H1 (cell line): ENCODE measurements at regions not wholly inside any gene's neighbourhood (a gene's known extent, or its start where the extent isn't known, plus 50 kb on each side); places are given as distances from the start of the nearest gene placed in this dataset.

ENCODE experiments used
- CTCF ChIA-PET: fragments of 300-600 bp; sonication (Branson Sonifier 250); formaldehyde crosslinking; loops from one replicate; lab custom pipeline; 2021; ENCODE audit not compliant: partially characterized antibody; lab: Charles Lee
- POLR2A ChIA-PET: fragments of 300-600 bp; sonication (Branson Sonifier 250); formaldehyde crosslinking; loops from one replicate; lab custom pipeline; 2021; ENCODE audit warnings: inconsistent platforms; ENCODE audit not compliant: partially characterized antibody; lab: Charles Lee
- DNase-seq, 2 experiments: peaks; one replicate each; pipeline versions ENCODE4 v3.0.0 to v3.0.0-alpha.2; 2010 to 2022; ENCODE audit warnings: low spot score in 2 of 2, low read depth in 1 of 2, mixed read lengths in 1 of 2
- FAIRE-seq: peaks from 2 replicates; lab custom pipeline; 2011; peaks lifted over from hg19 to GRCh38; lab: Jason Lieb, UNC
- H2AFZ ChIP-seq: 2 replicates; pipeline ENCODE4 v1.8.1; 2012; ENCODE audit warnings: low read length, inconsistent platforms
- H2AK5ac ChIP-seq: 2 replicates; pipeline ENCODE4 v1.6.1; 2013; ENCODE audit warnings: low read depth, low read length
- H2BK120ac ChIP-seq: replicated peaks from 2 replicates; pipeline ENCODE3; 2013; ENCODE audit warnings: low read depth, low read length, inconsistent platforms
- H2BK12ac ChIP-seq: 2 replicates; pipeline ENCODE4 v1.6.1; 2013; ENCODE audit warnings: low read depth, low read length
- H2BK15ac ChIP-seq: 2 replicates; pipeline ENCODE4 v1.6.1; 2013; ENCODE audit warnings: low read length
- H2BK20ac ChIP-seq: 2 replicates; pipeline ENCODE4 v1.6.1; 2013; ENCODE audit warnings: low read length
- H2BK5ac ChIP-seq: 2 replicates; pipeline ENCODE4 v1.6.1; 2013; ENCODE audit warnings: low read depth, low read length
- H3K14ac ChIP-seq: 2 replicates; pipeline ENCODE4 v1.6.1; 2013; ENCODE audit warnings: inconsistent platforms; ENCODE audit not compliant: insufficient read length
- H3K18ac ChIP-seq: 2 replicates; pipeline ENCODE4 v1.6.1; 2013; ENCODE audit warnings: low read length; ENCODE audit errors: extremely low read depth
- H3K23ac ChIP-seq: 2 replicates; pipeline ENCODE4 v1.6.1; 2013; ENCODE audit warnings: inconsistent platforms; ENCODE audit not compliant: insufficient read length
- H3K23me2 ChIP-seq: 2 replicates; pipeline ENCODE4 v1.6.1; 2013; ENCODE audit warnings: low read depth, low read length
- H3K27ac ChIP-seq: 2 replicates; pipeline ENCODE4 v1.6.1; 2011; ENCODE audit warnings: low read depth, low read length, inconsistent platforms
- H3K27me3 ChIP-seq, 4 experiments: replicated peaks in 1 of 4; 1 replicate in 1 of 4; 2 replicates in 3 of 4; pipeline versions ENCODE4 v1.6.1 to v1.8.1; 2011 to 2013; ENCODE audit warnings: low read length in 3 of 4, mild to moderate bottlenecking in 3 of 4, inconsistent platforms in 2 of 4, mixed read lengths in 2 of 4, moderate library complexity in 1 of 4; ENCODE audit not compliant: control insufficient read depth in 3 of 4, insufficient read depth in 3 of 4; ENCODE audit errors: extremely low read depth in 1 of 4
- H3K36me3 ChIP-seq, 4 experiments: 2 replicates each; pipeline versions ENCODE4 v1.6.1 to v1.8.1; 2011 to 2013; ENCODE audit warnings: mild to moderate bottlenecking in 4 of 4, low read length in 3 of 4, moderate library complexity in 2 of 4, control low read depth in 1 of 4, inconsistent platforms in 1 of 4; ENCODE audit not compliant: insufficient read depth in 4 of 4, control insufficient read depth in 2 of 4
- H3K4ac ChIP-seq: replicated peaks from 2 replicates; pipeline ENCODE3; 2013; ENCODE audit warnings: low read length, low read depth, mixed read lengths, inconsistent platforms; ENCODE audit not compliant: insufficient read length
- H3K4me1 ChIP-seq, 4 experiments: replicated peaks in 1 of 4; 1 replicate in 1 of 4; 2 replicates in 3 of 4; pipeline versions ENCODE4 v1.6.1 to v1.8.1; 2011 to 2013; ENCODE audit warnings: low read length in 3 of 4, inconsistent platforms in 2 of 4, mixed read lengths in 1 of 4; ENCODE audit not compliant: insufficient read depth in 4 of 4, control insufficient read depth in 3 of 4
- H3K4me2 ChIP-seq, 2 experiments: 2 replicates each; pipeline versions ENCODE4 v1.6.1 to v1.8.1; 2011 to 2013; ENCODE audit warnings: low read depth in 2 of 2, low read length in 2 of 2, control low read depth in 1 of 2, inconsistent platforms in 1 of 2, mild to moderate bottlenecking in 1 of 2; ENCODE audit not compliant: insufficient read depth in 1 of 2
- H3K4me3 ChIP-seq, 4 experiments: fragments of 200-600, 300-600 bp in 1 of 4; sonication (generic), shearing (Covaris generic), sonication (Bioruptor Twin) in 1 of 4; 2 replicates each; pipeline versions ENCODE4 v1.5.1 to v1.8.1; 2011 to 2016; ENCODE audit warnings: low read length in 4 of 4, low read depth in 3 of 4, control low read depth in 2 of 4, inconsistent platforms in 2 of 4, mild to moderate bottlenecking in 2 of 4, mixed read lengths in 1 of 4, moderate library complexity in 1 of 4; ENCODE audit not compliant: insufficient read depth in 2 of 4; ENCODE audit errors: extremely low read depth in 1 of 4
- H3K56ac ChIP-seq: replicated peaks from 2 replicates; pipeline ENCODE3; 2013; ENCODE audit warnings: low read depth, mild to moderate bottlenecking, mixed read lengths, low read length, inconsistent platforms; ENCODE audit not compliant: insufficient read length
- H3K79me1 ChIP-seq: 2 replicates; pipeline ENCODE4 v1.6.1; 2013; ENCODE audit warnings: low read depth, low read length, control low read depth
- H3K79me2 ChIP-seq, 2 experiments: 2 replicates each; pipeline versions ENCODE4 v1.6.1 to v1.8.1; 2012 to 2013; ENCODE audit warnings: low read length in 2 of 2, mild to moderate bottlenecking in 2 of 2, inconsistent platforms in 1 of 2; ENCODE audit not compliant: insufficient read depth in 2 of 2, control insufficient read depth in 1 of 2
- H3K9ac ChIP-seq, 4 experiments: replicated peaks in 1 of 4; 1 replicate in 1 of 4; 2 replicates in 3 of 4; pipeline versions ENCODE4 v1.6.1 to v1.8.1; 2011 to 2013; ENCODE audit warnings: low read depth in 3 of 4, low read length in 3 of 4, control low read depth in 2 of 4, mild to moderate bottlenecking in 2 of 4, moderate library complexity in 2 of 4, inconsistent platforms in 1 of 4; ENCODE audit errors: extremely low read depth in 1 of 4
- H3K9me3 ChIP-seq, 2 experiments: 2 replicates each; pipeline versions ENCODE4 v1.6.1 to v1.8.1; 2012 to 2013; ENCODE audit warnings: mild to moderate bottlenecking in 2 of 2, moderate library complexity in 2 of 2, control low read depth in 1 of 2, inconsistent platforms in 1 of 2, low read depth in 1 of 2, low read length in 1 of 2, mixed read lengths in 1 of 2; ENCODE audit not compliant: insufficient read depth in 2 of 2
- H4K20me1 ChIP-seq, 2 experiments: replicated peaks in 1 of 2; 2 replicates each; pipeline versions ENCODE3 to v1.8.1; 2011 to 2013; ENCODE audit warnings: inconsistent platforms in 2 of 2, low read length in 2 of 2, mild to moderate bottlenecking in 1 of 2; ENCODE audit not compliant: insufficient read depth in 2 of 2, control insufficient read depth in 1 of 2
- H4K5ac ChIP-seq: 2 replicates; pipeline ENCODE4 v1.6.1; 2013; ENCODE audit warnings: low read length, low read depth, mixed read lengths, inconsistent platforms; ENCODE audit not compliant: insufficient read length
- H4K8ac ChIP-seq: 2 replicates; pipeline ENCODE4 v1.8.0; 2013; ENCODE audit warnings: mild to moderate bottlenecking, moderate library complexity, low read length, inconsistent platforms; ENCODE audit not compliant: insufficient read depth; ENCODE audit errors: extremely low read depth
- H4K91ac ChIP-seq: replicated peaks from 2 replicates; pipeline ENCODE3; 2013; ENCODE audit warnings: low read length, mixed read lengths, inconsistent platforms; ENCODE audit not compliant: insufficient read length
- BACH1 ChIP-seq: IDR thresholded peaks from 2 replicates; pipeline ENCODE4 v1.6.1; 2012; ENCODE audit warnings: low read length, improper control_type of control experiment
- CBX5 ChIP-seq: fragments of 300-800, 300-1000 bp; sonication (generic); IDR thresholded peaks from 2 replicates; pipeline ENCODE4 v1.7.1; 2016; ENCODE audit warnings: antibody characterized with exemption, low read length, low read depth
- CREB1 ChIP-seq: IDR thresholded peaks from 2 replicates; pipeline ENCODE4 v1.6.1; 2012; ENCODE audit warnings: inconsistent platforms
- KDM1A ChIP-seq: fragments of 200-600, 300-600 bp; sonication (generic); IDR thresholded peaks from 2 replicates; pipeline ENCODE4 v1.7.1; 2016; ENCODE audit warnings: mild to moderate bottlenecking, low read length, borderline replicate concordance
- PHF8 ChIP-seq: fragments of 200-600 bp; sonication (generic); conservative IDR thresholded peaks from 2 replicates; pipeline ENCODE4 v1.7.1; 2012; ENCODE audit warnings: low read depth, mild to moderate bottlenecking, inconsistent platforms, low read length, moderate library complexity
- SUZ12 ChIP-seq: fragments of 200-600 bp; sonication (generic); IDR thresholded peaks from 2 replicates; pipeline ENCODE4 v1.6.1; 2012; ENCODE audit warnings: mild to moderate bottlenecking, inconsistent platforms, low read length, moderate library complexity, mixed read lengths
- TBP ChIP-seq: IDR thresholded peaks from 2 replicates; pipeline ENCODE4 v1.6.1; 2011; ENCODE audit warnings: low read depth, low read length, improper control_type of control experiment
- YY1 ChIP-seq: IDR thresholded peaks from 2 replicates; pipeline ENCODE4 v1.6.1; 2011; ENCODE audit warnings: low read depth, mild to moderate bottlenecking, low read length
- WGBS, 2 experiments: shearing (Covaris generic) in 1 of 2; methylation state at CpG; one replicate each; pipeline versions ENCODE4 v1.1.6 to v1.1.7; 2013 to 2015; ENCODE audit warnings: low lambda C conversion rate in 2 of 2, mixed read lengths in 2 of 2, inconsistent platforms in 1 of 2, low coverage in 1 of 2, missing lambda C conversion rate in 1 of 2; ENCODE audit not compliant: insufficient replicate concordance in 2 of 2, insufficient coverage in 1 of 2, insufficient read length in 1 of 2; ENCODE audit errors: extremely low coverage in 1 of 2, missing lambda C conversion rate in 1 of 2; 5-methylcytosine and 5-hydroxymethylcytosine counted together
- TF ChIP-seq, protein P1 (sequence below): IDR thresholded peaks from 2 replicates; pipeline ENCODE4 v1.6.1; 2011; ENCODE audit warnings: low read length, improper control_type of control experiment

GRCh38 chr5:103851091-103851490 is 288.5 kb upstream of the NUDT12 start:
- no peaks in the 10 kb centered on the region for H3K4me1 ChIP-seq
- FAIRE-seq, result no peak
- no peak overlapping the region for H3K23ac ChIP-seq
- no peak overlapping the region for H3K14ac ChIP-seq
- H3K56ac ChIP-seq, result no peak overlapping the region
- H2BK20ac ChIP-seq, result no peak overlapping the region
- H2AFZ ChIP-seq, result no peak overlapping the region
- no peak overlapping the region for H2BK5ac ChIP-seq
- no peak overlapping the region for H2AK5ac ChIP-seq
- no peak overlapping the region for H4K91ac ChIP-seq
- TF ChIP-seq KDM1A, result no peak
- TF ChIP-seq CREB1, result no peak
- no peak for TF ChIP-seq CBX5
- TF ChIP-seq PHF8, result no peak
- TF ChIP-seq TBP, result no peak
- TF ChIP-seq BACH1, result no peak
- no peak for TF ChIP-seq SUZ12
- TF ChIP-seq, protein P1, sequence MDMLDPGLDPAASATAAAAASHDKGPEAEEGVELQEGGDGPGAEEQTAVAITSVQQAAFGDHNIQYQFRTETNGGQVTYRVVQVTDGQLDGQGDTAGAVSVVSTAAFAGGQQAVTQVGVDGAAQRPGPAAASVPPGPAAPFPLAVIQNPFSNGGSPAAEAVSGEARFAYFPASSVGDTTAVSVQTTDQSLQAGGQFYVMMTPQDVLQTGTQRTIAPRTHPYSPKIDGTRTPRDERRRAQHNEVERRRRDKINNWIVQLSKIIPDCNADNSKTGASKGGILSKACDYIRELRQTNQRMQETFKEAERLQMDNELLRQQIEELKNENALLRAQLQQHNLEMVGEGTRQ, result no peak
- TF ChIP-seq YY1, result no peak
- H3K79me1 ChIP-seq, result no peaks in the 10 kb centered on the region
- H3K9me3 ChIP-seq, result no peaks in the 10 kb centered on the region
- ChIA-PET POLR2A (no interaction called here), CTCF (interaction anchor here (0.7 to 1.1 kb wide), 2 partner anchors 123 to 372 kb away, joined by 3 to 4 read pairs; no protein-coding TSS in a partner anchor)
- no peak overlapping the region for H2BK12ac ChIP-seq
- no peak overlapping the region for H3K18ac ChIP-seq
- WGBS, 2 experiments, result 82% methylated on average over 1 of the region's 1 CpG; no CpG with 5 or more reads in 1 of the 2 experiments
- no peak overlapping the region for H3K4me3 ChIP-seq
- H3K9ac ChIP-seq, result no peak overlapping the region
- DNase-seq, result no peak
- H3K79me2 ChIP-seq, result no peaks in the 10 kb centered on the region
- no peak overlapping the region for H3K4me2 ChIP-seq
- H4K5ac ChIP-seq, result no peak overlapping the region
- H3K4ac ChIP-seq, result no peak overlapping the region
- H3K23me2 ChIP-seq, result no peaks in the 10 kb centered on the region
- H3K27me3 ChIP-seq, result no peaks in the 10 kb centered on the region
- H2BK15ac ChIP-seq, result no peak overlapping the region
- no peak overlapping the region for H2BK120ac ChIP-seq
- no peak overlapping the region for H3K27ac ChIP-seq
- no peaks in the 10 kb centered on the region for H3K36me3 ChIP-seq
- H4K8ac ChIP-seq, result no peak overlapping the region
- H4K20me1 ChIP-seq, result no peaks in the 10 kb centered on the region
